HUDEP-2 (cell line): ENCODE measurements at regions not wholly inside any gene's neighbourhood (a gene's known extent, or its start where the extent isn't known, plus 50 kb on each side); places are given as distances from the start of the nearest gene placed in this dataset.

Experiments used
- DNase-seq, 76 experiments: peaks; one replicate each; lab custom pipeline; 2025; ENCODE audit not compliant: unreplicated experiment in 76 of 76; lab: John Stamatoyannopoulos, UW

GRCh38 chr4:123250843-123251242, 145.8 kb upstream of the SPRY1 start:
- DNase-seq = no peak

GRCh38 chr4:123255971-123256370, 140.6 kb upstream of the SPRY1 start:
- DNase-seq = no peak

GRCh38 chr4:123256901-123257300, 139.7 kb upstream of the SPRY1 start:
- no peak for DNase-seq

- no peak for DNase-seq
These were observed 139.0 kb upstream of the SPRY1 start for GRCh38 chr4:123257591-123257990.

GRCh38 chr4:123259676-123260646, 136.6 kb upstream of the SPRY1 start:
- no peak for DNase-seq

- DNase-seq = no peak
These were observed 135.9 kb upstream of the SPRY1 start for GRCh38 chr4:123260653-123261052.

GRCh38 chr4:123262080-123262479, 134.5 kb upstream of the SPRY1 start:
- no peak for DNase-seq

- no peak for DNase-seq
These were observed 131.2 kb upstream of the SPRY1 start for GRCh38 chr4:123265443-123265842.

- DNase-seq = no peak
These were observed 130.4 kb upstream of the SPRY1 start for GRCh38 chr4:123266221-123266620.

GRCh38 chr4:123278755-123279154, 117.8 kb upstream of the SPRY1 start:
- no peak for DNase-seq

- DNase-seq = no peak
These were observed 113.2 kb upstream of the SPRY1 start for GRCh38 chr4:123283371-123283895.

GRCh38 chr4:123284168-123284567, 112.4 kb upstream of the SPRY1 start:
- DNase-seq = no peak

- no peak for DNase-seq
These were observed 109.6 kb upstream of the SPRY1 start for GRCh38 chr4:123286903-123287466.

GRCh38 chr4:123288309-123289025, 108.1 kb upstream of the SPRY1 start:
- no peak for DNase-seq

- no peak for DNase-seq
These were observed 105.3 kb upstream of the SPRY1 start for GRCh38 chr4:123291329-123291728.

GRCh38 chr4:123297836-123298235, 98.8 kb upstream of the SPRY1 start:
- DNase-seq = no peak

- DNase-seq = no peak
These were observed 98.3 kb upstream of the SPRY1 start for GRCh38 chr4:123298261-123298660.

GRCh38 chr4:123298801-123299200, 97.8 kb upstream of the SPRY1 start:
- no peak for DNase-seq

- DNase-seq = peak in 4 of 76 experiments; percentile 3 to 17 (median 11)
These were observed 97.3 kb upstream of the SPRY1 start for GRCh38 chr4:123299212-123299691.

GRCh38 chr4:123300222-123301039, 96.2 kb upstream of the SPRY1 start:
- no peak for DNase-seq
